Stimulated activated CD8-positive, alpha-beta memory T cell treated with anti-CD3 and anti-CD28 coated beads, Interleukin-15, amount 100 ng/mL, for 1 hour (primary cell): ENCODE measurements at regions not wholly inside any gene's neighbourhood (a gene's known extent, or its start where the extent isn't known, plus 50 kb on each side); places are given as distances from the start of the nearest gene placed in this dataset.

Source experiments
- DNase-seq: peaks from one replicate; pipeline ENCODE4 v3.0.0-alpha.2; 2020; ENCODE audit warnings: low read depth

DNA sequence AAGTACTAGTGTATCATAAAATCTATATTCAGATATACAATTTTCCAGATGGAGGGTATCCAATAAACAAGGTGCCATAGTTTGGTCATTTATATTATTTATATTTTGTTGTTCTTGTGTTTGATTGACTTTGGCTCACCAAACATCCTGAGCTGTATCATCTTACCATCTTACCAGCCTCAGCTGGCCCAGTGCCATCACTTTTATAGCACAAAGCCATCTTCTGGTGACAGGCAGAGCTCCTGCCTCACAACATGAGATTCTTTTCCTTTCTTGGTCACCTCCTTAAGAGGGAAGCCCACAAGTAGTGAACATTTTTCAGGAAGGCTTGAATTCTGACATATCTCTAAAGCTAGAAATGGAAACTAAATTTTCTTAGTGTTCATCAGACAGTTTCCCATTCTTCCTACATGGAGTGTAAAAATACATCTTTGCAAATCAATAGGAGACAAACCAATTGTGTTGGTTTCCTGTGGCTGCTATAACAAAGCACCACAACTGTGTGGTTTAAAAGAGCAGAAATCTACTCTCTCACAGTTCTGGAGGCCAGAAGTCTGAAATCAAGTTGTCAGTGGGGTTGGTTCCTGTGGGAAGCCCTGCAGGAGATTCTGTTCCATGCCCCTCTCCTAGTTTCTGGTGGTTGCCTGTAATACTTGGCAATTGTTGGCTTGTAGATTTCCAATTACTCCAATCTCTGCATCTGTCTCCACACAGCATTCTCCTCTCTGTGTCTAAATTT, 341.8 kb downstream of the MAN2A1 start:
- DNase-seq, result no peak

DNA sequence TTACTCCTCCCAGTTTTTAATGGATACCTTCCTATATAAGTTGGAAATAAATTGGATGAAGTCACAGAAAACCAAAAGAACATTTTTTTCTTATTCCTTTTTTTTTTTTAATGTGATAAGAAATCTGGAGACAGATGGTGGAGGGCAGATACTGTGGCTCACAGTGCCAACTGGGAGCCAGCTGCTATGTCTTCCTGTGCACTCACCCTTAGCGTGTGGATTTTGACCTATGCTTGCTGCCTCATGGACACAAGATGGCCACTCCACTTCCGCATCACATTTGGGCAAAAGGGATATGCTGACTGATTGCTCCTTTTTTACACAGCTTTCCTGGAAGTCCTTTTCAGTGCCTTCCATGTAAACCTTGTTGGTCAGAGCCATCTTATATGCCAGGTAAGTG, 342.6 kb downstream of the MAN2A1 start:
- DNase-seq, result no peak

DNA sequence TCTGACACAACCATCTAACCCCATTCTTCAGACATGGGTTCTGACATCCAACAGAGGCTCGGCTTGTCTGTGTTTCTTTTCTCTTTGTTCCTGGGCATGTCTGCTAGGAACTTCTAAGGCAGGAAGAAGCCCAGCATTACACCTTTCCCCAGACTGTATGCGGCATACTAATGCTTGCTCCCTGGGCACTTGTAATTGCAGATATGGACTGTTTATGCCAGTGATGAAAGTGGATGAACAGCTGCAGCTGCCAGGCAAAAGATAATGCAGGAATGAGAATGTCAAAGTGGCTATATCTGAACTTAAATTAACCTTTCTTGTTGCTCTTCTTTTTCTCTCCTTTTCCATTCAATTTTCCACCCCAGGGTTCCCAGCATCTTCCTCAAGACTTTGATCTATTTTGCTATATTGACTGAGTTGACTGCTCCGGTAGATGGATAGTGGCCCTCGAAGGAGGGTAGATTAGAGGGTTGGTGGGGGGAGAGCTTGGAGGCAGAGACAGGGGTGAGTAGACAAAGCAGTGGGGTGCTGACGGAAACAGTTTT, 344.4 kb downstream of the MAN2A1 start:
- no peak for DNase-seq

- no peak for DNase-seq
Observed at GRCh38 chr5:110038297-110038997, 348.7 kb downstream of the MAN2A1 start.

DNA sequence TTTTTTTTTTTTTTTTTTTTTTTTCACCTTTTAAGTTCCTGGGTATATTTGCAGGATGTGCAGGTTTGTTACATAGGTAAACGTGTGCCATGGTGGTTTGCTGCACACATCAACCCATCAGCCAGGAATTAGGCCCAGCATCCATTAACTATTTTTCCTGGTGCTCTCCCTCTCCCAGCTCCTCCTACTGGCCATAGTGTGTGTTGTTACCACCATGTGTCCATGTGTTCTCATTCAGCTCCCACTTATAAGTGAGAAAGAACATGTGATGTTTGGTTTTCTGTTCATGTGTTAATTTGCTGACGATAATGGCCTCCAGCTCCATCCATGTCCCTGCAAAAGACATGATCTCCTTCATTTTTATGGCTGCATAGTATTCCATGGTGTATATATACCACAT, 350.5 kb downstream of the MAN2A1 start:
- no peak for DNase-seq

DNA sequence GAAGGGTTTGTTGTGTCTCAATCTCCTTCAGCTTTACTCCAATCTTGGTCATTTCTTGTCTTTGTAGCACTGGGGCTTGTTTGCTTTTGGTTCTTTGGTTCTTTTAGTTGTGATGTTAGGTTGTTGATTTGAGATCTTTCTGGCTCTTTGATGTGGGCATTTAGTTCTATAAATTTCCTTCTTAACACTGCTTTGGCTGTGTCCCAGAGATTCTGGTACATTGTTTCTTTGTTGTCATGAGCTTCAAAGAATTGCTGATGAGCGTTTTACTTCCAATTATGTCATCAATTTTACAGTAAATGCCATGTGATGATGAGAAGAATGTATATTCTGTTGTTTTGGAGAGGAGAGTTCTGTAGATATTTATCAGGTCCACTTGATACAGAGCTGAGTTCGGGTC, 353.3 kb downstream of the MAN2A1 start:
- DNase-seq, result no peak

DNA sequence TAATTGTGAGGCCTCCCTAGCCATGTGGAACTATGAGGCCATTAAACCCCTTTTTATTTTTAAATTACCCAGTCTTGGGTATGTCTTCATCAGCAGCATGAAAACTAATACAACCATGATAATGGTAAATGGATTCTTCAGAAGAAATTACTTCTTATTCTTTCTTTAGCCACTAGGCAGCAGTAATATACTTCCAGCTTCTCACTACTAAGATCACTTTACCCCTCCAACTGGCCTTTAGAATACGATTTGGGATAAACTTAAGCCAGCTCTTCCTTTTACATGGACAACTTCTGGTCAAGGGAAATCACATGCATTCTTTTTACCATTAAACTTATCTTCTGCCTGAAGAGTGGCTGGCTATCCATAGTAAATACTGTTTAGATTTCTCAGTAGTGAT, 355.4 kb downstream of the MAN2A1 start:
- no peak for DNase-seq

DNA sequence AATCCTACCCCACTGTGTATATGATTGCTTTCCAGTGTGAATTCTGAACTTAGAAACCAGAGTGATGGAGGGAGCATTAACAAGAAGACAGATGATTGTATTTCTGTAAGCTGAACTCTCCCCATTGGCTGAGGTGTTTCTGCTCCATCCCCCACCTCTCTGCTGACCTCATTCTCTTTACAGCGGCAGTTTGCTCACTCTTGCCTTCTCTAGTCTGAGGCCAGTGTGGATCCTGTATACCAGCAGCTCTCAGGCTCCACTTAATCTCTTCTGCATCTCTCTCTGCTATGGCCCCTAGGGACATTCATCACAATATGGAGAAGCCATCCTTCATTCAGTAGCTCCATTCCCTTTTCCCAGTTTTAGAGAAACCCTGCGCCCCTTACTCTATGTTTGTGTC, 358.8 kb downstream of the MAN2A1 start:
- no peak for DNase-seq

GRCh38 chr5:110049816-110050215, 360.1 kb downstream of the MAN2A1 start:
- DNase-seq, result no peak

GRCh38 chr5:110050640-110051345, 361.1 kb downstream of the MAN2A1 start:
- no peak for DNase-seq

DNA sequence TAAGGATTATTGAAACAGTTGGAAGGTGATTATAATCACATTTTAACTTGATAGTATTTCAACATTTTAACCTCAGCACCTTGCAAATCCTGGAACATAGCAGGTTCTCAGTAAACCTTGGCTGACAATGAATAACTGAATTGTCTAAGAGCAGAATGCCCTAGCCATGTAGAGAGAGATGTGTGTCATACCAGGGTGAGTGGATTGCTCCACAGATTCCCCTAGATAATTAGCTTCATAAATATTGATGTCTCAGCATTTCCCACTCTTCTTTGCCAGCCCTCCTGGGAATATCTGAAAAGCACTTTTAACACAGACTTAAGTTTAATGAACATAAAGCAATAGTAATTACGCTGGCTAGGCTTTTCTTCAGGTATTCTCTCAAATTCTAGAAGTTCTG, 363.5 kb downstream of the MAN2A1 start:
- no peak for DNase-seq

GRCh38 chr5:110053824-110054223, 364.1 kb downstream of the MAN2A1 start:
- DNase-seq, result no peak

DNA sequence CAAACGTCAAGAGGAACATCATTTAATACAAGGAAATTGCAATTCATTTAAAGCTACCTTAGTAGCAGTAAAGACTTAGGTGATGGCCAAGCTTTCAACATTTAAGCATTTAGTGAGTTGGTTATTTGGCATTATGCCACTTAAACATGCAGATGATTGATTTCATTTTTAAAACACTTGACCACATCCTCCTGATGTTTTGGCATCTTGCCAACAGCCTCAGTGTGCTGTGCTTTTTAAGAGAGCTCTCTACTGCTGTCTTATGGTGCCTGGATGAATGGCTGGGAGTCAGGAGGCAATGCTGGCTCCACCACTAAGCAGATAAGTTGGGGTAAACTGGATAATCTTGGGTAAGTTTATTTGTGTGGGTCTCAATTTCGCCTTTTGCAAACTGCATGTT, 364.5 kb downstream of the MAN2A1 start:
- DNase-seq, result peak; percentile 30

- DNase-seq, result no peak
Observed at GRCh38 chr5:110055302-110055701, 365.6 kb downstream of the MAN2A1 start.

DNA sequence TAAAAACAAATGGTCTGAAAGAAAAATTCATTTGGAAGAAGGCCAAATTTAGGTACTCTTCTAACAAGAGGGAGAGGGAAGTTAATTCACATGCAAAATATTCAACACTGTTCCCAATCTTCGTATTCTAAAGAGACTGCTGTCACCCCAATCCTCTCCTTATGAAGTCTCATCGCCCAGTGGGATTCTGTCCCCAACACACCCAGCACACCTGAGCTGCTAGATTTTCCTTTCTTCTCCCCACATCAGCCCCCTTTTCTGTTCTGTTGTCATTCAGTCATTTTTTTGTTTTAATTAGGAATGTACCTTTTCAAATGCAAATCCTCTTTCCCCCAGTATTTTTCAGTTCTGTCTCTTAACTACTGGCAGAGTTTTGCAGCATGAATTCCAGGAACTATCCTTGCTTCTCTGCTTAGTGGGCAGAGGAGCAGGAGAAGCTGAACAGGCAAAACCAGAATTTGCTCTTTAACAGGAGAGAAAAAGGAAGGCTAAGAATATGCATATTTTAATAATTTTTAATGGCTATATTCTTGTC, 366.9 kb downstream of the MAN2A1 start:
- no peak for DNase-seq

DNA sequence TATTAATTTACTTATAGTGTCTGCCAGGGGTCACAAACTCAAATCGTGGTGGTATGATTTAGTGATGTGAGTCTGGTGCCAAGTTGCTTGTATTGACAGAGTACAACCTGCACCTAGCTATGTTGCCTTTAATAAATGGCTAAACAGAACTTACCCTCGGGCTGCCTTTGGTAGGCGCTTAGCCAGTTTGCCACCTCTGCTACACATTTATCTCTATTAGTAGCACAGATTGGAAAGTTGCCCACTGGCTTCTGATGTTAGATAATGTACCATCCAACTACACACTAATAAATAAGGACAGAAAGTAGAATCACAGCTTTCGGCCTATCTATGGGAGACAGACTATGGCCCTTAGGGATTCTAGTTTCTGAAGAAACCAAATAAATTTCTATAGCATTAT, 368.4 kb downstream of the MAN2A1 start:
- DNase-seq, result no peak

DNA sequence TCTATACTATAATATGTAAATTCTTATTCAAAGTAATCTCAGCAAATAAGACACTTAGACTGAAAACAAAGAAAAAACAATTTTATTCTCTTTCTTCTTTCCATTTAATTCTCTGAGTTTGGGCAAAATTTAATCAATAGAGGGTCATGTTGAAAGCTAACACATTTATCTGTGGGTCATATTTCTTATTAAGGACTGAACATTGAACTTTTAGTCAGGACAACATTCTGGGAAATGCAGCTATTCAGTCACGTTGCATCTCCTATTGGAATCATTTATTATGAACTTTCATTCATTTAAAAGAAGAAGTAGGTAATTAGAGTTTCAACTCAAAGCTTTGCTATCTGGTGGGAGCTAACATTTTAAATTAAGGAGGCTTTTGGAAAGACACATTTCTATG, 372.5 kb downstream of the MAN2A1 start:
- DNase-seq, result no peak

- DNase-seq, result no peak
Observed at GRCh38 chr5:110063640-110064602, 374.2 kb downstream of the MAN2A1 start.

- DNase-seq, result no peak
Observed at GRCh38 chr5:110064603-110065268, 375.0 kb downstream of the MAN2A1 start.

DNA sequence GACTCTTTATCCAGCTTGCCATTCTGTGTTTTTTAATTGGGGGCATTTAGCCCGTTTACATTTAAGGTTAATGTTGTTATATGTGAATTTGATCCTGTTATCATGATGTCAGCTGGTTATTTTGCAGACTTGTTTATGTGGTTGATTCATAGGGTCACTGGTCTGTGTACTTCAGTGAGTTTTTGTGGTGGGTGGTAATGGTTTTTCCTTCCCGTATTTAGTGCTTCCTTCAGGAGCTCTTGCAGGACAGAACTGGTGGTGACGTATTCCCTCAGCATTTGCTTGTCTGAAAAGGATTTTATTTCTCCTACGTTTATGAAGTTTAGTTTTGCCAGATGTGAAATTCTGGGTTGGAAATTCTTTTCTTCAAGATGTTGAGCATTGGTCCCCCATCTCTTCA, 381.1 kb downstream of the MAN2A1 start:
- no peak for DNase-seq

- no peak for DNase-seq
Observed at GRCh38 chr5:110072651-110073050, 382.9 kb downstream of the MAN2A1 start.
